ENCODE measurements at regions not wholly inside any gene's neighbourhood (a gene's known extent, or its start where the extent isn't known, plus 50 kb on each side); places are given as distances from the start of the nearest gene placed in this dataset.

- Histone ChIP-seq H3K27me3 (no peaks in the 10 kb centered on the region), H3K36me3 (no peaks in the 10 kb centered on the region), H3K4me3 (no peak overlapping the region), H3K9me3 (no peaks in the 10 kb centered on the region), H3K27ac (no peak overlapping the region), H3K4me1 (no peaks in the 10 kb centered on the region)
- WGBS, 2 donors (ENCODE audit: low coverage in 1 of 2) = 46 to 51% methylated on average over 7 to 10 of the region's 10 CpGs
- TF ChIP-seq CTCF (IDR thresholded peaks at IDR 0.05) (no peak), POLR2A (IDR thresholded peaks at IDR 0.05) (no peak), EP300 (IDR thresholded peaks at IDR 0.05) (no peak), POLR2AphosphoS5 (IDR thresholded peaks at IDR 0.05) (no peak)
- no peak for ATAC-seq
These were observed 238.4 kb upstream of the CXCR4 start for GRCh38 chr2:136356125-136357006.

- no peak for ATAC-seq
- Histone ChIP-seq H3K27ac (no peak overlapping the region), H3K36me3 (no peaks in the 10 kb centered on the region), H3K4me3 (no peak overlapping the region), H3K4me1 (no peaks in the 10 kb centered on the region), H3K9me3 (no peaks in the 10 kb centered on the region), H3K27me3 (no peaks in the 10 kb centered on the region)
- 89 to 94% methylated on average over 1 to 4 of the region's 4 CpGs for WGBS, 2 donors (ENCODE audit: low coverage in 1 of 2)
- TF ChIP-seq POLR2AphosphoS5 (IDR thresholded peaks at IDR 0.05) (no peak), EP300 (IDR thresholded peaks at IDR 0.05) (no peak), CTCF (IDR thresholded peaks at IDR 0.05) (no peak), POLR2A (IDR thresholded peaks at IDR 0.05) (no peak)
These were observed 233.7 kb upstream of the CXCR4 start for GRCh38 chr2:136351684-136352083.

- Histone ChIP-seq H3K4me3 (no peak overlapping the region), H3K27ac (no peak overlapping the region), H3K9me3 (no peaks in the 10 kb centered on the region), H3K4me1 (no peaks in the 10 kb centered on the region), H3K36me3 (no peaks in the 10 kb centered on the region), H3K27me3 (no peaks in the 10 kb centered on the region)
- ATAC-seq = no peak
- TF ChIP-seq POLR2A (IDR thresholded peaks at IDR 0.05) (no peak), EP300 (IDR thresholded peaks at IDR 0.05) (no peak), POLR2AphosphoS5 (IDR thresholded peaks at IDR 0.05) (no peak), CTCF (IDR thresholded peaks at IDR 0.05) (no peak)
- 33 to 70% methylated on average over 2 of the region's 2 CpGs for WGBS, 2 donors (ENCODE audit: low coverage in 1 of 2)
These were observed 230.0 kb upstream of the CXCR4 start for GRCh38 chr2:136347981-136348380.

- 83 to 88% methylated on average over 2 to 3 of the region's 3 CpGs for WGBS, 2 donors (ENCODE audit: low coverage in 1 of 2)
- TF ChIP-seq CTCF (IDR thresholded peaks at IDR 0.05) = no peak
- TF ChIP-seq POLR2A (IDR thresholded peaks at IDR 0.05) = no peak
- no peak for TF ChIP-seq EP300 (IDR thresholded peaks at IDR 0.05)
- no peak for TF ChIP-seq POLR2AphosphoS5 (IDR thresholded peaks at IDR 0.05)
- Histone ChIP-seq H3K36me3 (no peaks in the 10 kb centered on the region), H3K9me3 (no peaks in the 10 kb centered on the region), H3K4me1 (no peaks in the 10 kb centered on the region), H3K27ac (no peak overlapping the region), H3K27me3 (no peaks in the 10 kb centered on the region), H3K4me3 (no peak overlapping the region)
- ATAC-seq = no peak
These were observed 226.4 kb upstream of the CXCR4 start for GRCh38 chr2:136344339-136344738.

GRCh38 chr2:136342138-136342537, 224.2 kb upstream of the CXCR4 start:
- Histone ChIP-seq H3K4me1 (no peaks in the 10 kb centered on the region), H3K9me3 (no peaks in the 10 kb centered on the region), H3K27ac (no peak overlapping the region), H3K36me3 (no peaks in the 10 kb centered on the region), H3K4me3 (no peak overlapping the region), H3K27me3 (no peaks in the 10 kb centered on the region)
- TF ChIP-seq CTCF (IDR thresholded peaks at IDR 0.05) (no peak), POLR2A (IDR thresholded peaks at IDR 0.05) (no peak), EP300 (IDR thresholded peaks at IDR 0.05) (no peak), POLR2AphosphoS5 (IDR thresholded peaks at IDR 0.05) (no peak)
- WGBS, 2 donors (ENCODE audit: low coverage in 1 of 2) = 81 to 85% methylated on average over 5 of the region's 5 CpGs
- ATAC-seq = no peak

Measured in gastroesophageal sphincter (tissue), 4 donors.